HEK293T (cell line): ENCODE measurements at regions not wholly inside any gene's neighbourhood (a gene's known extent, or its start where the extent isn't known, plus 50 kb on each side); places are given as distances from the start of the nearest gene placed in this dataset.

Source experiments
- CTCF ChIA-PET: fragments of 350-600 bp; formaldehyde crosslinking; extraction: SDS; loops from one replicate; lab custom pipeline; 2021; ENCODE audit warnings: antibody characterized with exemption, inconsistent platforms; lab: Yijun Ruan, JAX
- POLR2A ChIA-PET: fragments of 350-600 bp; formaldehyde crosslinking; extraction: SDS; loops from one replicate; lab custom pipeline; 2020; ENCODE audit warnings: antibody characterized with exemption, inconsistent platforms; lab: Yijun Ruan, JAX
- DNase-seq: peaks from one replicate; pipeline ENCODE4 v3.0.0; 2012; ENCODE audit warnings: mixed read lengths; ENCODE audit errors: extremely low spot score
- ARNT ChIP-seq: fragments of 450-650 bp; IDR thresholded peaks from 2 replicates; pipeline ENCODE4 v1.6.1; 2017; ENCODE audit warnings: mild to moderate bottlenecking
- BHLHE40 ChIP-seq: fragments of 450-650 bp; IDR thresholded peaks from 2 replicates; pipeline ENCODE4 v1.6.1; 2016; ENCODE audit warnings: mild to moderate bottlenecking, moderate library complexity, borderline replicate concordance
- CTBP1 ChIP-seq: fragments of 450-650 bp; IDR thresholded peaks from 2 replicates; pipeline ENCODE4 v1.6.1; 2016; ENCODE audit warnings: borderline replicate concordance
- ELF4 ChIP-seq: fragments of 450-650 bp; IDR thresholded peaks from 2 replicates; pipeline ENCODE4 v1.6.1; 2017; ENCODE audit warnings: antibody characterized with exemption
- FOXA1 ChIP-seq: fragments of 450-650 bp; IDR thresholded peaks from 2 replicates; pipeline ENCODE4 v1.6.1; 2016; ENCODE audit warnings: mild to moderate bottlenecking
- FOXK2 ChIP-seq: fragments of 450-650 bp; IDR thresholded peaks from 2 replicates; pipeline ENCODE4 v1.6.1; 2016; ENCODE audit warnings: mild to moderate bottlenecking
- FOXM1 ChIP-seq: fragments of 450-650 bp; IDR thresholded peaks from 2 replicates; pipeline ENCODE4 v1.6.1; 2017; ENCODE audit warnings: mild to moderate bottlenecking, borderline replicate concordance
- HDGF ChIP-seq: fragments of 450-650 bp; IDR thresholded peaks from 2 replicates; pipeline ENCODE4 v1.6.1; 2017; ENCODE audit warnings: antibody characterized with exemption, borderline replicate concordance
- L3MBTL2 ChIP-seq: fragments of 450-650 bp; conservative IDR thresholded peaks from 2 replicates; pipeline ENCODE4 v1.6.1; 2016; ENCODE audit warnings: mild to moderate bottlenecking
- LEF1 ChIP-seq: fragments of 450-650 bp; IDR thresholded peaks from 2 replicates; pipeline ENCODE4 v1.6.1; 2017; ENCODE audit warnings: mild to moderate bottlenecking, borderline replicate concordance
- NFRKB ChIP-seq: fragments of 450-650 bp; IDR thresholded peaks from 2 replicates; pipeline ENCODE4 v1.6.1; 2016; ENCODE audit warnings: mild to moderate bottlenecking, moderate library complexity
- PKNOX1 ChIP-seq: fragments of 450-650 bp; IDR thresholded peaks from 2 replicates; pipeline ENCODE4 v1.6.1; 2016
- SP1 ChIP-seq: fragments of 450-650 bp; IDR thresholded peaks from 2 replicates; pipeline ENCODE4 v1.6.1; 2017
- SUZ12 ChIP-seq: fragments of 450-650 bp; IDR thresholded peaks from 2 replicates; pipeline ENCODE4 v1.6.1; 2016; ENCODE audit warnings: mild to moderate bottlenecking
- TARDBP ChIP-seq: fragments of 450-650 bp; IDR thresholded peaks from 2 replicates; pipeline ENCODE4 v1.6.1; 2016
- ZNF384 ChIP-seq: fragments of 450-650 bp; IDR thresholded peaks from 2 replicates; pipeline ENCODE4 v1.6.1; 2016

- ChIA-PET POLR2A (no interaction called here), CTCF (no interaction called here)
- TF ChIP-seq FOXK2 (no peak), SP1 (no peak), LEF1 (no peak), PKNOX1 (no peak), FOXA1 (no peak), ARNT (no peak), NFRKB (no peak), L3MBTL2 (no peak), CTBP1 (no peak), HDGF (no peak), SUZ12 (no peak)
- no peak for DNase-seq
Measured at GRCh38 chr5:123964884-123965283, 452.9 kb downstream of the CSNK1G3 start.

- TF ChIP-seq PKNOX1 = no peak
- TF ChIP-seq FOXM1 = no peak
- no peak for TF ChIP-seq TARDBP
- TF ChIP-seq ZNF384 = no peak
- TF ChIP-seq ARNT = no peak
- no peak for TF ChIP-seq HDGF
- no peak for TF ChIP-seq L3MBTL2
- no peak for TF ChIP-seq CTBP1
- TF ChIP-seq LEF1 = no peak
- no peak for TF ChIP-seq BHLHE40
- CTCF ChIA-PET = no interaction called here
- no peak for DNase-seq
- POLR2A ChIA-PET = no interaction called here
Measured at GRCh38 chr5:123960526-123960925, 448.5 kb downstream of the CSNK1G3 start.

GRCh38 chr5:123951582-123951977 lies 439.6 kb downstream of the CSNK1G3 start:
- POLR2A ChIA-PET = no interaction called here
- CTCF ChIA-PET = no interaction called here
- TF ChIP-seq BHLHE40 (no peak), HDGF (no peak), FOXM1 (no peak), ELF4 (no peak), SUZ12 (no peak), NFRKB (no peak), PKNOX1 (no peak), ARNT (no peak), FOXK2 (no peak), L3MBTL2 (no peak), LEF1 (no peak), TARDBP (no peak), ZNF384 (no peak), CTBP1 (no peak), FOXA1 (no peak), SP1 (no peak)
- no peak for DNase-seq

GRCh38 chr5:123950701-123951581 lies 439.0 kb downstream of the CSNK1G3 start:
- no peak for DNase-seq
- ChIA-PET POLR2A (no interaction called here), CTCF (no interaction called here)
- TF ChIP-seq ZNF384 (no peak), SP1 (no peak), NFRKB (no peak), LEF1 (no peak), ARNT (no peak), FOXA1 (no peak), FOXM1 (no peak), PKNOX1 (no peak), TARDBP (no peak), BHLHE40 (no peak), HDGF (no peak), SUZ12 (no peak), ELF4 (no peak), CTBP1 (no peak), L3MBTL2 (no peak)

- POLR2A ChIA-PET = no interaction called here
Measured at GRCh38 chr5:123949807-123950340, 437.9 kb downstream of the CSNK1G3 start.

More at GRCh38 chr5:123949807-123950340, 437.9 kb downstream of the CSNK1G3 start:
- TF ChIP-seq PKNOX1 = no peak
- no peak for TF ChIP-seq FOXK2
- TF ChIP-seq NFRKB = no peak
- TF ChIP-seq L3MBTL2 = no peak
- no peak for TF ChIP-seq BHLHE40
- no peak for TF ChIP-seq ARNT
- no peak for TF ChIP-seq ELF4
- TF ChIP-seq SUZ12 = no peak
- no peak for TF ChIP-seq FOXM1
- no peak for TF ChIP-seq SP1
- no peak for TF ChIP-seq FOXA1
- no peak for TF ChIP-seq HDGF
- no peak for TF ChIP-seq LEF1
- TF ChIP-seq CTBP1 = no peak
- TF ChIP-seq ZNF384 = no peak
- no peak for TF ChIP-seq TARDBP
- DNase-seq = no peak
- CTCF ChIA-PET = no interaction called here
